Fibroblast of skin of right biceps (primary cell): ENCODE measurements at regions not wholly inside any gene's neighbourhood (a gene's known extent, or its start where the extent isn't known, plus 50 kb on each side); places are given as distances from the start of the nearest gene placed in this dataset.
A peak's percentile ranks its signal among the peaks of the same experiment; 100 is the strongest.
"Not testable (repeated sequence)": the region's sequence is repeated elsewhere in the genome, so short reads cannot be mapped to it uniquely, and the experiment has no call there.

ENCODE experiments used
- DNase-seq: peaks from one replicate; pipeline ENCODE4 v3.0.0-alpha.2; 2013

GRCh38 chr1:238722812-238723211 is 663.6 kb upstream of the CHRM3 start:
- no peak for DNase-seq

- DNase-seq, result peak; percentile 1
Observed at GRCh38 chr1:238710697-238711096, 675.7 kb upstream of the CHRM3 start.

- no peak for DNase-seq
Observed at GRCh38 chr1:238701024-238701423, 685.3 kb upstream of the CHRM3 start.

GRCh38 chr1:238690415-238690814 is 696.0 kb upstream of the CHRM3 start:
- DNase-seq, result peak; percentile 38

GRCh38 chr1:238684576-238684975 is 701.8 kb upstream of the CHRM3 start:
- DNase-seq, result not testable (repeated sequence)

- peak; percentile 70 for DNase-seq
Observed at GRCh38 chr1:238681451-238681850, 704.9 kb upstream of the CHRM3 start.

- peak; percentile 75 for DNase-seq
Observed at GRCh38 chr1:238681021-238681420, 705.3 kb upstream of the CHRM3 start.

- DNase-seq, result no peak
Observed at GRCh38 chr1:238677567-238677966, 708.8 kb upstream of the CHRM3 start.

GRCh38 chr1:238675221-238675620 is 711.1 kb upstream of the CHRM3 start:
- DNase-seq, result no peak

- DNase-seq, result no peak
Observed at GRCh38 chr1:238674316-238674715, 712.1 kb upstream of the CHRM3 start.

- no peak for DNase-seq
Observed at GRCh38 chr1:238673561-238673960, 712.8 kb upstream of the CHRM3 start.

GRCh38 chr1:238672806-238673205 is 713.6 kb upstream of the CHRM3 start:
- peak; percentile 51 for DNase-seq

GRCh38 chr1:238672262-238672661 is 714.1 kb upstream of the CHRM3 start:
- no peak for DNase-seq

- no peak for DNase-seq
Observed at GRCh38 chr1:238664139-238664538, 722.2 kb upstream of the CHRM3 start.

GRCh38 chr1:238660849-238661248 is 725.5 kb upstream of the CHRM3 start:
- peak; percentile 37 for DNase-seq

GRCh38 chr1:238658763-238659162 is 727.6 kb upstream of the CHRM3 start:
- peak; percentile 74 for DNase-seq

- peak; percentile 87 for DNase-seq
Observed at GRCh38 chr1:238653693-238654321, 732.6 kb upstream of the CHRM3 start.

GRCh38 chr1:238652346-238652968 is 733.9 kb upstream of the CHRM3 start:
- DNase-seq, result peak; percentile 87

- DNase-seq, result no peak
Observed at GRCh38 chr1:238649200-238649599, 737.2 kb upstream of the CHRM3 start.

- peak; percentile 51 for DNase-seq
Observed at GRCh38 chr1:238648751-238649150, 737.6 kb upstream of the CHRM3 start.

GRCh38 chr1:238648296-238648695 is 738.1 kb upstream of the CHRM3 start:
- DNase-seq, result no peak

GRCh38 chr1:238647877-238648276 is 738.5 kb upstream of the CHRM3 start:
- DNase-seq, result peak; percentile 100

- DNase-seq, result peak; percentile 92
Observed at GRCh38 chr1:238642231-238642630, 744.1 kb upstream of the CHRM3 start.

- no peak for DNase-seq
Observed at GRCh38 chr1:238639861-238640260, 746.5 kb upstream of the CHRM3 start.

- DNase-seq, result peak; percentile 41
Observed at GRCh38 chr1:238628110-238628509, 737.4 kb upstream of the ZP4 start.
